ENCODE measurements at regions not wholly inside any gene's neighbourhood (a gene's known extent, or its start where the extent isn't known, plus 50 kb on each side); places are given as distances from the start of the nearest gene placed in this dataset.

- DNase-seq: no peak
These were observed 144.1 kb downstream of the SH3BGRL2 start for GRCh38 chr6:79775222-79775621.

GRCh38 chr6:79764747-79765146 is 133.6 kb downstream of the SH3BGRL2 start:
- no peak for DNase-seq

GRCh38 chr6:79763301-79763700 is 132.2 kb downstream of the SH3BGRL2 start:
- no peak for DNase-seq

GRCh38 chr6:79762370-79762769 is 131.2 kb downstream of the SH3BGRL2 start:
- no peak for DNase-seq

- DNase-seq: no peak
These were observed 125.4 kb downstream of the SH3BGRL2 start for GRCh38 chr6:79756496-79756895.

- DNase-seq: no peak
These were observed 124.8 kb downstream of the SH3BGRL2 start for GRCh38 chr6:79755967-79756366.

Data from left kidney (tissue), 1 donor.